AG04449 (cell line): ENCODE measurements at regions not wholly inside any gene's neighbourhood (a gene's known extent, or its start where the extent isn't known, plus 50 kb on each side); places are given as distances from the start of the nearest gene placed in this dataset.

Source experiments
- CTCF ChIA-PET: fragments of 350-600 bp; formaldehyde crosslinking; extraction: SDS; loops from one replicate; lab custom pipeline; 2021; ENCODE audit warnings: antibody characterized with exemption; lab: Yijun Ruan, JAX
- POLR2A ChIA-PET: fragments of 400-600, 350-600 bp; formaldehyde crosslinking; extraction: SDS; loops from one replicate; lab custom pipeline; 2020; ENCODE audit warnings: antibody characterized with exemption, inconsistent platforms; lab: Yijun Ruan, JAX
- DNase-seq: peaks from one replicate; pipeline ENCODE4 v3.0.0-alpha.2; 2010; ENCODE audit warnings: low read depth, low spot score
- H3K4me3 ChIP-seq: 2 replicates; pipeline ENCODE4 v1.5.1; 2011; ENCODE audit warnings: low read depth, mild to moderate bottlenecking, control low read depth, low read length
- TF ChIP-seq, protein P1 (sequence below): IDR thresholded peaks from one replicate; pipeline ENCODE4 v1.5.1; 2011; ENCODE audit warnings: mild to moderate bottlenecking, moderate library complexity, low read length, control low read depth, inconsistent platforms; ENCODE audit not compliant: insufficient read depth; ENCODE audit errors: missing control alignments

DNA sequence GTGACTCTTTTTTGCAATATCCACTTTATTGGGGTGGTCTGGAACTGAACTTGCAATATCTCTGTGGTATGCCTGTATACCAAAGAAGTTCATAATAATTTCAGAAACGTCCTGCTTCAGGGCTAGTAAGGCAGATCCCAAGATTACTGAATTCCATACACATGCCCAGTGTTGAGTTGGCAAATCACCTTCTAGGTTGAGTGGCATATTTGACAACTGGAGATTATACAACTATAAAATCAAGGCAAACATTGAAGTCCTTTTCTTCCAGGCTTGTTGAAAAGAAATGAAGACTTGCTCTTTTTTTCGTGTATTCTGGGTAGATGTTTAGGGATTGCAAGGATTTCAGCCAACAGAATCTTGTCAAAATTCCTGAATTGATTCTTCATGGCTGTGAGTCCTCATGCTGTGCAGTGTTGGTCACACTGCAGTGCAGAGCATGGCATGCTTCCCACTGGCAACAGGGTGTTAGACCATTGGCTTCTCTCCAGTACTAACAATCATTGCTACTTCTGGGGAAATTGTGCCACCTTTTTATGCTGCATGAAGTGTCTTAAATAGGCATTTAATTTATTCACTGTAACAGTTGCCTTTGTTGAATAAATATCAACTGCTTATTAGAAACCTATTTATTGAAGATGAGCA lies 367.1 kb upstream of the ADGRL4 start:
- TF ChIP-seq, protein P1, sequence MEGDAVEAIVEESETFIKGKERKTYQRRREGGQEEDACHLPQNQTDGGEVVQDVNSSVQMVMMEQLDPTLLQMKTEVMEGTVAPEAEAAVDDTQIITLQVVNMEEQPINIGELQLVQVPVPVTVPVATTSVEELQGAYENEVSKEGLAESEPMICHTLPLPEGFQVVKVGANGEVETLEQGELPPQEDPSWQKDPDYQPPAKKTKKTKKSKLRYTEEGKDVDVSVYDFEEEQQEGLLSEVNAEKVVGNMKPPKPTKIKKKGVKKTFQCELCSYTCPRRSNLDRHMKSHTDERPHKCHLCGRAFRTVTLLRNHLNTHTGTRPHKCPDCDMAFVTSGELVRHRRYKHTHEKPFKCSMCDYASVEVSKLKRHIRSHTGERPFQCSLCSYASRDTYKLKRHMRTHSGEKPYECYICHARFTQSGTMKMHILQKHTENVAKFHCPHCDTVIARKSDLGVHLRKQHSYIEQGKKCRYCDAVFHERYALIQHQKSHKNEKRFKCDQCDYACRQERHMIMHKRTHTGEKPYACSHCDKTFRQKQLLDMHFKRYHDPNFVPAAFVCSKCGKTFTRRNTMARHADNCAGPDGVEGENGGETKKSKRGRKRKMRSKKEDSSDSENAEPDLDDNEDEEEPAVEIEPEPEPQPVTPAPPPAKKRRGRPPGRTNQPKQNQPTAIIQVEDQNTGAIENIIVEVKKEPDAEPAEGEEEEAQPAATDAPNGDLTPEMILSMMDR = no peak
- ChIA-PET CTCF (interaction anchor here (0.8 to 1.3 kb wide), 2 partner anchors 8 to 12 kb away, joined by 3 to 4 read pairs; no protein-coding TSS in a partner anchor), POLR2A (no interaction called here)
- H3K4me3 ChIP-seq = no peak overlapping the region
- no peak for DNase-seq

DNA sequence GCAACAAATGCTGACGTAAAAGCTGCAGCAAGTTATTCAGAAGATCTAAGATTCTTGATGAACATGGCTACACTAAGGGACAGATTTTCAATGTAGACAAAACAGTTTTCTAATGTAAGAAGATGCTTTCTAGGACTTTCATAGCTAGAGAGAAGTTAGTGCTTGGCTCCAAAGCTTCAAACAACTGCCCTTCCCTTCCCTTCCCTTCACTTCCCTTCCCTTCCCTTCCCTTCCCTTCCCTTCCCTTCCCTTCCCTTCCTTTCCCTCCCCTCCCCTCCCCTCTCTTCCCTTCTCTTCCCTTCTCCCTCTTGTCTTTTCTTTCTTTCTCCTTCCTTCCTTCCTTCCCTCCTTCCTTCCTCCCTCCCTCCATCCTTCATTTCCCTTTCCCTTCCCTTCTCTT lies 365.3 kb upstream of the ADGRL4 start:
- DNase-seq = no peak
- ChIA-PET POLR2A (no interaction called here), CTCF (no interaction called here)
- no peak overlapping the region for H3K4me3 ChIP-seq
- TF ChIP-seq, protein P1 = no peak

DNA sequence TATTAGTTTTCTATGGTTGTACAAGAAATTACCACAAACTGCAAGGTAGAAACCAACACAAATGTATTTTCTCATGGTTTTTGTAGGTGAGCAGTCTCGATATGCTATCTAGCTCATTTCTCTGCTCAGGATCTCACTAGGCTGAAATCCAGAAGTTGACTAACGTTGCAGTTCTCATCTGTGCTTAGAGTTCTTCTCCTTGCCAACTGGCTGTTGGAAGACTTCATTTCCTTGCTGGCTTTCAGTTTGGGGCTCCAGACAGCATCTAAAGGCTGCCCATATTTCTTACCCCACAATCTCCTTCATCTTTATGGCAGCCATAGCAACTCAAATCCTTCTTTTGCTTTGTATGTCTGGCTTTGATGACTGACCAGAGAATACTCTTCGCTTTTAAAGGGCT lies 362.6 kb upstream of the ADGRL4 start:
- TF ChIP-seq, protein P1 = no peak
- no peak for DNase-seq
- H3K4me3 ChIP-seq = no peak overlapping the region
- CTCF ChIA-PET = no interaction called here
- POLR2A ChIA-PET = no interaction called here

DNA sequence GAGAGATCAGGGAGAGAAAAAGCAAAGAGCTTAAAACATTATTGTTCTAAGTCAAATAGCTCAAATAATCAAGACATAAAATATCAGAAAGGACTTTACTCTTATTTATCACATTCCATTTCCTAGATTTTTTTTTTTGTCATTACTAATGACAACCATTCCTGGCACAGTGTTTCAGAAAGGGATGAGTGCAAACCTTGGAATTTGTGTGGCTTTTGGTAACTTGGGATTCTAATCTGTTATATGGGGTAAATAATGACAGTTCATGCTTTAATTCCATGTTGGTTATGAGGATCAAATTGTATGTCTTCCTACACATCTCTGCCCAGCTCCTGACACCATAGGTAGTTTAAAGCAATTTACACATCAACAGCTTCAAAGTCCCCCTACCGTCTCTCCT lies 358.4 kb upstream of the ADGRL4 start:
- ChIA-PET CTCF (interaction anchor here (1.1 kb wide), 2 partner anchors 9 to 10 kb away, joined by 3 read pairs; no protein-coding TSS in a partner anchor), POLR2A (no interaction called here)
- no peak for DNase-seq
- TF ChIP-seq, protein P1 = no peak
- H3K4me3 ChIP-seq = no peak overlapping the region

DNA sequence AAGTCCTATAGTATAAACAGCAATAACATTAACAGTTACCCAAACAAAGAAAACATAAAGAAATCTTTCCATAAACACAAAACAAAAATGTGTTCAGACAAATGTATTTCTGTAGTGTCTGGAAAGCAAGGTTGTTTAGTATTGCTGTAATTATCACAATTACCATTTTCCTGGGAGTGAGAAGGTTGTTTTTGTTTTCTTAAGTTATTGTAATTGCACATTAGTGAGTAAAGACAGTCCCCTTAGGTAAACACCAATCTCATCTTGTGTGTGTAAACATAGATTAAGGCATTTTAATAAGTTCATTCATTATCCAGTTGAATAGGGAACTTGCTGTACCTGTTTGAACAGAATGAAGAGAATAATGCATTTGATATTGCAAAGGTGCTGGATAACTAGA lies 356.9 kb upstream of the ADGRL4 start:
- TF ChIP-seq, protein P1 = no peak
- H3K4me3 ChIP-seq = no peak overlapping the region
- ChIA-PET POLR2A (no interaction called here), CTCF (interaction anchor here (1.4 kb wide), 1 partner anchor 9 kb away, joined by 6 read pairs; no protein-coding TSS in a partner anchor)
- no peak for DNase-seq

DNA sequence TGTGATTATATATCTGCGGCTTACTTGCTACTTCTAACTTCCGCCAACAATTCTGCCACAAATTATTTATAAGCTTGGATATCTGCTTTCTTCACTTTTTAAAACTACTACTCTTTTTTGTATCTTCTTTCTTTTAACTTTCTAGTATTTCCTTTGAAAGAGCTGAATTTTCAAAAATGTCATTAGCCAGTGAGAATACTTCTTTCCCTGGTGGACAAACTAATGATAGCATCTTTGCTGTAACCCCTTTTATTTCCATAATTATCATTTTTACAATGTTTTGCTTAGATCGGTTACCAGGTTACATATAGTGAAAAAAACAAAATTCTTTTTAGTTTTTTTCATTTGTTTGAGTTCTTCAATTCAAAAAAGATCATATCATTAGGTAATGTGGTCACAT lies 355.9 kb upstream of the ADGRL4 start:
- DNase-seq = no peak
- ChIA-PET CTCF (interaction anchor here (0.8 kb wide), 1 partner anchor 11 kb away, joined by 3 read pairs; no protein-coding TSS in a partner anchor), POLR2A (no interaction called here)
- H3K4me3 ChIP-seq = no peak overlapping the region
- TF ChIP-seq, protein P1 = no peak
